ENCODE measurements at regions not wholly inside any gene's neighbourhood (a gene's known extent, or its start where the extent isn't known, plus 50 kb on each side); places are given as distances from the start of the nearest gene placed in this dataset.

GRCh38 chr18:51864219-51864965 lies 475.6 kb upstream of the DCC start:
- no peak overlapping the region for H3K4me3 ChIP-seq (ENCODE audit: low read depth, low read length)
- DNase-seq (ENCODE audit: low read depth) = no peak
- TF ChIP-seq CTCF (IDR thresholded peaks at IDR 0.05; ENCODE audit: control insufficient read depth, extremely low read depth, insufficient read depth) = no peak

GRCh38 chr18:51865538-51865937 lies 474.5 kb upstream of the DCC start:
- TF ChIP-seq CTCF (IDR thresholded peaks at IDR 0.05; ENCODE audit: control insufficient read depth, extremely low read depth, insufficient read depth) = no peak
- H3K4me3 ChIP-seq (ENCODE audit: low read depth, low read length) = no peak overlapping the region
- no peak for DNase-seq (ENCODE audit: low read depth)

- no peak for DNase-seq (ENCODE audit: low read depth)
- no peak overlapping the region for H3K4me3 ChIP-seq (ENCODE audit: low read depth, low read length)
Measured at GRCh38 chr18:51867767-51868166, 472.2 kb upstream of the DCC start.

GRCh38 chr18:51878724-51879123 lies 461.3 kb upstream of the DCC start:
- no peak for TF ChIP-seq CTCF (IDR thresholded peaks at IDR 0.05; ENCODE audit: control insufficient read depth, extremely low read depth, insufficient read depth)
- no peak overlapping the region for H3K4me3 ChIP-seq (ENCODE audit: low read depth, low read length)
- DNase-seq (ENCODE audit: low read depth) = no peak

More at GRCh38 chr18:51867767-51868166, 472.2 kb upstream of the DCC start:
- no peak for TF ChIP-seq CTCF (IDR thresholded peaks at IDR 0.05; ENCODE audit: control insufficient read depth, extremely low read depth, insufficient read depth)

- DNase-seq (ENCODE audit: low read depth) = no peak
- H3K4me3 ChIP-seq (ENCODE audit: low read depth, low read length) = no peak overlapping the region
- no peak for TF ChIP-seq CTCF (IDR thresholded peaks at IDR 0.05; ENCODE audit: control insufficient read depth, extremely low read depth, insufficient read depth)
Measured at GRCh38 chr18:51879329-51879728, 460.7 kb upstream of the DCC start.

GRCh38 chr18:51881394-51881793 lies 458.6 kb upstream of the DCC start:
- TF ChIP-seq CTCF (IDR thresholded peaks at IDR 0.05; ENCODE audit: control insufficient read depth, extremely low read depth, insufficient read depth) = no peak
- no peak overlapping the region for H3K4me3 ChIP-seq (ENCODE audit: low read depth, low read length)
- DNase-seq (ENCODE audit: low read depth) = no peak

GRCh38 chr18:51884039-51884438 lies 456.0 kb upstream of the DCC start:
- no peak for TF ChIP-seq CTCF (IDR thresholded peaks at IDR 0.05; ENCODE audit: control insufficient read depth, extremely low read depth, insufficient read depth)
- no peak overlapping the region for H3K4me3 ChIP-seq (ENCODE audit: low read depth, low read length)
- no peak for DNase-seq (ENCODE audit: low read depth)

All from LNCaP clone FGC (cell line).